Karpas-422 (cell line): ENCODE measurements at regions not wholly inside any gene's neighbourhood (a gene's known extent, or its start where the extent isn't known, plus 50 kb on each side); places are given as distances from the start of the nearest gene placed in this dataset.
"Not testable (repeated sequence)": the region's sequence is repeated elsewhere in the genome, so short reads cannot be mapped to it uniquely, and the experiment has no call there.

ENCODE experiments used
- DNase-seq: peaks from one replicate; pipeline ENCODE4 v3.0.0-alpha.2; 2015
- H2AFZ ChIP-seq: fragments of 200-600 bp; sonication (generic); 2 replicates; pipeline ENCODE4 v1.6.1; 2014; ENCODE audit warnings: antibody characterized with exemption, low read length, mixed read lengths
- H3K27ac ChIP-seq: fragments of 200-600 bp; sonication (generic); 2 replicates; pipeline ENCODE4 v1.5.1; 2014; ENCODE audit warnings: mild to moderate bottlenecking, low read length, moderate library complexity
- H3K27me3 ChIP-seq: fragments of 200-600 bp; sonication (generic); 2 replicates; pipeline ENCODE4 v1.6.1; 2014; ENCODE audit warnings: low read length, mixed read lengths
- H3K36me3 ChIP-seq: fragments of 200-600 bp; sonication (generic); 2 replicates; pipeline ENCODE4 v1.6.1; 2014; ENCODE audit warnings: low read length, mixed read lengths; ENCODE audit not compliant: insufficient read depth
- H3K4me1 ChIP-seq: fragments of 200-600 bp; sonication (generic); 2 replicates; pipeline ENCODE4 v1.6.1; 2014; ENCODE audit warnings: mild to moderate bottlenecking, low read length, mixed read lengths
- H3K4me2 ChIP-seq: fragments of 200-600 bp; sonication (generic); 2 replicates; pipeline ENCODE4 v1.6.1; 2014; ENCODE audit warnings: low read length, low read depth, mild to moderate bottlenecking; ENCODE audit not compliant: poor library complexity, severe bottlenecking
- H3K4me3 ChIP-seq: fragments of 200-600 bp; sonication (generic); 2 replicates; pipeline ENCODE4 v1.5.1; 2014; ENCODE audit warnings: mild to moderate bottlenecking, antibody characterized with exemption, low read length, mixed read lengths
- H3K79me2 ChIP-seq: fragments of 200-600 bp; sonication (generic); 2 replicates; pipeline ENCODE4 v1.6.1; 2014; ENCODE audit warnings: mild to moderate bottlenecking, low read length, mixed read lengths
- H3K9ac ChIP-seq: fragments of 200-600 bp; sonication (generic); 2 replicates; pipeline ENCODE4 v1.6.0; 2014; ENCODE audit warnings: low read length
- H3K9me2 ChIP-seq: fragments of 200-600 bp; sonication (generic), shearing (Covaris generic); replicated peaks from 2 replicates; pipeline ENCODE4 v1.6.0; 2014; ENCODE audit warnings: mild to moderate bottlenecking, low read length, moderate library complexity; ENCODE audit not compliant: insufficient read depth
- H3K9me3 ChIP-seq: fragments of 300-700, 200-600 bp; sonication (generic); 2 replicates; pipeline ENCODE4 v1.6.1; 2014; ENCODE audit warnings: low read length, mixed read lengths
- H4K20me1 ChIP-seq: fragments of 200-600 bp; sonication (generic); 2 replicates; pipeline ENCODE4 v1.6.1; 2014; ENCODE audit warnings: mild to moderate bottlenecking, antibody characterized with exemption, low read length, low read depth; ENCODE audit not compliant: insufficient read depth

GRCh38 chr11:34001557-34002064 lies 49.9 kb upstream of the CAPRIN1 start:
- Histone ChIP-seq H3K27ac (no peak overlapping the region), H3K36me3 (no peaks in the 10 kb centered on the region), H3K27me3 (no peaks in the 10 kb centered on the region)

GRCh38 chr11:33999393-33999792 lies 52.1 kb upstream of the CAPRIN1 start:
- Histone ChIP-seq H3K9me2 (no peaks in the 10 kb centered on the region), H4K20me1 (no peaks in the 10 kb centered on the region), H3K4me1 (peaks cover 9% of the 10 kb centered on the region), H3K9me3 (no peaks in the 10 kb centered on the region), H3K36me3 (no peaks in the 10 kb centered on the region), H3K79me2 (no peaks in the 10 kb centered on the region), H3K27me3 (no peaks in the 10 kb centered on the region), H3K9ac (no peak overlapping the region), H2AFZ (no peak overlapping the region), H3K27ac (no peak overlapping the region), H3K4me3 (no peak overlapping the region), H3K4me2 (no peak overlapping the region)
- no peak for DNase-seq

More at GRCh38 chr11:34001557-34002064, 49.9 kb upstream of the CAPRIN1 start:
- Histone ChIP-seq H3K4me3 (no peak overlapping the region), H2AFZ (no peak overlapping the region), H3K9me3 (no peaks in the 10 kb centered on the region), H3K4me2 (no peak overlapping the region), H3K9me2 (no peaks in the 10 kb centered on the region), H4K20me1 (no peaks in the 10 kb centered on the region), H3K9ac (no peak overlapping the region), H3K79me2 (no peaks in the 10 kb centered on the region), H3K4me1 (peaks cover 9% of the 10 kb centered on the region)
- DNase-seq: no peak

GRCh38 chr11:33997584-33998251 lies 53.8 kb upstream of the CAPRIN1 start:
- H2AFZ ChIP-seq: no peak overlapping the region
- H3K27me3 ChIP-seq: no peaks in the 10 kb centered on the region
- no peaks in the 10 kb centered on the region for H3K9me3 ChIP-seq
- H3K4me2 ChIP-seq: peak overlapping the region; percentile 36
- no peak for DNase-seq
- H3K36me3 ChIP-seq: no peaks in the 10 kb centered on the region
- H3K79me2 ChIP-seq: no peaks in the 10 kb centered on the region
- H3K27ac ChIP-seq: no peak overlapping the region
- no peaks in the 10 kb centered on the region for H4K20me1 ChIP-seq
- H3K4me3 ChIP-seq: peak overlapping the region; percentile 32; the same call in 1 of the 2 replicates
- H3K9me2 ChIP-seq: no peaks in the 10 kb centered on the region
- no peak overlapping the region for H3K9ac ChIP-seq
- peaks cover 9% of the 10 kb centered on the region for H3K4me1 ChIP-seq

- Histone ChIP-seq H4K20me1 (no peaks in the 10 kb centered on the region), H3K36me3 (no peaks in the 10 kb centered on the region), H3K9me2 (no peaks in the 10 kb centered on the region), H3K9ac (no peak overlapping the region), H3K9me3 (no peaks in the 10 kb centered on the region), H3K27ac (no peak overlapping the region), H3K27me3 (no peaks in the 10 kb centered on the region), H2AFZ (no peak overlapping the region), H3K4me1 (peaks cover 9% of the 10 kb centered on the region), H3K4me2 (peak overlapping the region; percentile 36), H3K79me2 (no peaks in the 10 kb centered on the region), H3K4me3 (peak overlapping the region; percentile 32; the same call in 1 of the 2 replicates)
- peak; percentile 91 for DNase-seq
Measured at GRCh38 chr11:33996498-33997454, 54.8 kb upstream of the CAPRIN1 start.

GRCh38 chr11:33994937-33995336 lies 56.6 kb upstream of the CAPRIN1 start:
- H3K79me2 ChIP-seq: no peaks in the 10 kb centered on the region
- no peaks in the 10 kb centered on the region for H3K9me2 ChIP-seq
- H3K4me3 ChIP-seq: no peak overlapping the region
- H2AFZ ChIP-seq: no peak overlapping the region
- peaks cover 9% of the 10 kb centered on the region for H3K4me1 ChIP-seq
- no peak overlapping the region for H3K9ac ChIP-seq
- H3K27me3 ChIP-seq: no peaks in the 10 kb centered on the region
- no peak overlapping the region for H3K27ac ChIP-seq
- H3K9me3 ChIP-seq: no peaks in the 10 kb centered on the region
- no peak for DNase-seq
- no peaks in the 10 kb centered on the region for H3K36me3 ChIP-seq
- H4K20me1 ChIP-seq: no peaks in the 10 kb centered on the region
- H3K4me2 ChIP-seq: no peak overlapping the region

- H3K9me3 ChIP-seq, H3K4me3 ChIP-seq, H3K36me3 ChIP-seq, H3K79me2 ChIP-seq, H2AFZ ChIP-seq, H3K9me2 ChIP-seq, H3K9ac ChIP-seq, H3K27ac ChIP-seq, H3K27me3 ChIP-seq, H4K20me1 ChIP-seq, H3K4me2 ChIP-seq, H3K4me1 ChIP-seq, DNase-seq: not testable (repeated sequence)
Measured at GRCh38 chr11:33991136-33991535, 60.4 kb upstream of the CAPRIN1 start.

GRCh38 chr11:33990131-33990530 lies 61.4 kb upstream of the CAPRIN1 start:
- H3K4me3 ChIP-seq, H3K4me1 ChIP-seq, H3K27ac ChIP-seq, H3K9ac ChIP-seq, H3K9me2 ChIP-seq, H4K20me1 ChIP-seq, H3K36me3 ChIP-seq, H2AFZ ChIP-seq, DNase-seq, H3K9me3 ChIP-seq, H3K4me2 ChIP-seq, H3K79me2 ChIP-seq, H3K27me3 ChIP-seq: not testable (repeated sequence)

GRCh38 chr11:33989461-33989860 lies 62.1 kb upstream of the CAPRIN1 start:
- no peaks in the 10 kb centered on the region for H3K36me3 ChIP-seq
- no peak overlapping the region for H3K9ac ChIP-seq
- no peaks in the 10 kb centered on the region for H3K9me2 ChIP-seq
- H3K79me2 ChIP-seq: no peaks in the 10 kb centered on the region
- no peak overlapping the region for H3K27ac ChIP-seq
- H4K20me1 ChIP-seq: no peaks in the 10 kb centered on the region; the same call in 1 of the 2 replicates
- no peak for DNase-seq
- no peak overlapping the region for H3K4me2 ChIP-seq
- no peak overlapping the region for H2AFZ ChIP-seq
- H3K27me3 ChIP-seq: no peaks in the 10 kb centered on the region
- no peaks in the 10 kb centered on the region for H3K9me3 ChIP-seq
- H3K4me3 ChIP-seq: no peak overlapping the region
- H3K4me1 ChIP-seq: no peaks in the 10 kb centered on the region
